ENCODE measurements at regions not wholly inside any gene's neighbourhood (a gene's known extent, or its start where the extent isn't known, plus 50 kb on each side); places are given as distances from the start of the nearest gene placed in this dataset.

GRCh38 chr1:106608841-106609240, 447.6 kb upstream of the PRMT6 start:
- CTCF ChIA-PET = no interaction called here
- no peaks in the 10 kb centered on the region for H3K36me3 ChIP-seq (replicated peaks in 1 of 2; ENCODE audit: control extremely low read depth in 1 of 2, control insufficient read depth in 1 of 2, extremely low read depth in 1 of 2, insufficient read depth in 2 of 2, low read length in 1 of 2)
- H2AFZ ChIP-seq (ENCODE audit: insufficient read depth, low read depth, low read length, poor library complexity, severe bottlenecking) = no peak overlapping the region
- H3K27ac ChIP-seq (ENCODE audit: low read length in 2 of 2) = no peak overlapping the region
- H3K4me3 ChIP-seq (ENCODE audit: control extremely low read depth in 1 of 5, extremely low read depth in 1 of 5, insufficient read depth in 1 of 5, low read depth in 2 of 5, low read length in 4 of 5) = no peak overlapping the region
- intact Hi-C loops (cut with micrococcal nuclease) = no loop called here
- no peaks in the 10 kb centered on the region for H3K9me3 ChIP-seq (ENCODE audit: control extremely low read depth in 1 of 3, control insufficient read depth in 2 of 3, insufficient read depth in 1 of 3, low read length in 2 of 3)
- no peak for DNase-seq
- no peaks in the 10 kb centered on the region for H3K27me3 ChIP-seq (replicated peaks in 1 of 4; ENCODE audit: control extremely low read depth in 1 of 4, control insufficient read depth in 3 of 4, insufficient read depth in 4 of 4, low read length in 3 of 4)
- Mint-ChIP-seq H3K4me3 (no peak overlapping the region), H3K9me3 (ENCODE audit: insufficient read depth) (peaks cover 4% of the 10 kb centered on the region), H3K4me1 (no peaks in the 10 kb centered on the region), H3K27me3 (no peaks in the 10 kb centered on the region), H3K27ac (no peak overlapping the region)
- no peaks in the 10 kb centered on the region for H3K79me2 ChIP-seq (ENCODE audit: control insufficient read depth, insufficient read depth, low read length)
- H3K9ac ChIP-seq (ENCODE audit: low read length) = no peak overlapping the region
- no peaks in the 10 kb centered on the region for H3K4me1 ChIP-seq (ENCODE audit: control insufficient read depth in 2 of 2, insufficient read depth in 2 of 2, low read length in 2 of 2)
- H3K4me2 ChIP-seq (replicated peaks; ENCODE audit: low read depth, low read length, poor library complexity, severe bottlenecking) = no peak overlapping the region
- POLR2A ChIA-PET = no interaction called here
- no peak for ATAC-seq (ENCODE audit: low read depth)
- H4K20me1 ChIP-seq (ENCODE audit: control insufficient read depth, insufficient read depth, low read length, poor library complexity, severe bottlenecking) = no peaks in the 10 kb centered on the region
- no peak for TF ChIP-seq CTCF (IDR thresholded peaks at IDR 0.05)
- no peak for TF ChIP-seq EZH2 (IDR thresholded peaks at IDR 0.05; ENCODE audit: borderline replicate concordance, insufficient read depth, low read depth, low read length, poor library complexity, severe bottlenecking)

DNA sequence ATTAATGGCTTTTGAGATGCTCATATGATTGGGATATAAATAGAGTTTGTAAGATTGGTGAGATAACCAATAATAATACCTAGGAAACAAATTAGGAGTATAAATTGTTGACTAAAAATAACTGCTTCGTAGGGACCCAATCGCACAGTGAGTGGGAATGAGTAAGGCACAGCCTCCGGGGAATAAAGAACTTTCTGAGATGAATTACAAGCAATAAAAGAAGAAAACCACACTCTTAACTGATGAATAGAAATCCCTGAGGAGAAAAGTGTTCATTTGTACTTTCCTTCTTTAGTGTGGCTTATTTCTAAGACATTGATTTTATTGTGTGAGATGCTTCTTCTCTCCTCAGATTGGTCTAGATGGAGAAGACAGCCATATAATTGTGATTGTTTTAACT, 443.4 kb upstream of the PRMT6 start:
- H3K4me3 ChIP-seq (ENCODE audit: control extremely low read depth in 1 of 5, extremely low read depth in 1 of 5, insufficient read depth in 1 of 5, low read depth in 2 of 5, low read length in 4 of 5) = no peak overlapping the region
- WGBS (ENCODE audit: insufficient coverage) = no CpG with 5 or more reads among the region's 3 CpGs
- no peak overlapping the region for H3K4me2 ChIP-seq (replicated peaks; ENCODE audit: low read depth, low read length, poor library complexity, severe bottlenecking)
- Mint-ChIP-seq H3K27ac (no peak overlapping the region), H3K27me3 (no peaks in the 10 kb centered on the region), H3K4me1 (no peaks in the 10 kb centered on the region), H3K9me3 (ENCODE audit: insufficient read depth) (peaks cover 4% of the 10 kb centered on the region), H3K4me3 (no peak overlapping the region)
- no peaks in the 10 kb centered on the region for H3K27me3 ChIP-seq (replicated peaks in 1 of 4; ENCODE audit: control extremely low read depth in 1 of 4, control insufficient read depth in 3 of 4, insufficient read depth in 4 of 4, low read length in 3 of 4)
- no peak overlapping the region for H2AFZ ChIP-seq (ENCODE audit: insufficient read depth, low read depth, low read length, poor library complexity, severe bottlenecking)
- ChIA-PET CTCF (no interaction called here), POLR2A (no interaction called here)
- H3K79me2 ChIP-seq (ENCODE audit: control insufficient read depth, insufficient read depth, low read length) = no peaks in the 10 kb centered on the region
- H3K27ac ChIP-seq (ENCODE audit: low read length in 2 of 2) = no peak overlapping the region
- no peak for ATAC-seq (ENCODE audit: low read depth)
- no peaks in the 10 kb centered on the region for H3K4me1 ChIP-seq (ENCODE audit: control insufficient read depth in 2 of 2, insufficient read depth in 2 of 2, low read length in 2 of 2)
- no peaks in the 10 kb centered on the region for H3K36me3 ChIP-seq (replicated peaks in 1 of 2; ENCODE audit: control extremely low read depth in 1 of 2, control insufficient read depth in 1 of 2, extremely low read depth in 1 of 2, insufficient read depth in 2 of 2, low read length in 1 of 2)
- no peaks in the 10 kb centered on the region for H3K9me3 ChIP-seq (ENCODE audit: control extremely low read depth in 1 of 3, control insufficient read depth in 2 of 3, insufficient read depth in 1 of 3, low read length in 2 of 3)
- intact Hi-C loops (cut with micrococcal nuclease) = no loop called here
- DNase-seq = no peak
- H3K9ac ChIP-seq (ENCODE audit: low read length) = no peak overlapping the region
- H4K20me1 ChIP-seq (ENCODE audit: control insufficient read depth, insufficient read depth, low read length, poor library complexity, severe bottlenecking) = no peaks in the 10 kb centered on the region
- TF ChIP-seq CTCF (IDR thresholded peaks at IDR 0.05) (no peak), EZH2 (IDR thresholded peaks at IDR 0.05; ENCODE audit: borderline replicate concordance, insufficient read depth, low read depth, low read length, poor library complexity, severe bottlenecking) (no peak)
